Activated CD8-positive, alpha-beta memory T cell treated with anti-CD3 and anti-CD28 coated beads, Interleukin-2, amount 50 U/mL, for 1 hour (primary cell): ENCODE measurements at regions not wholly inside any gene's neighbourhood (a gene's known extent, or its start where the extent isn't known, plus 50 kb on each side); places are given as distances from the start of the nearest gene placed in this dataset.

ENCODE experiments used
- DNase-seq: peaks from one replicate; pipeline ENCODE4 v3.0.0-alpha.2; 2020; ENCODE audit errors: extremely low read depth

GRCh38 chr21:28788030-28788429 is 204.6 kb downstream of the LTN1 start:
- no peak for DNase-seq

- no peak for DNase-seq
Measured at GRCh38 chr21:28783641-28784185, 209.0 kb downstream of the LTN1 start.

GRCh38 chr21:28781602-28782276 is 210.9 kb downstream of the LTN1 start:
- DNase-seq: no peak

- DNase-seq: no peak
Measured at GRCh38 chr21:28779914-28780313, 212.8 kb downstream of the LTN1 start.

GRCh38 chr21:28776251-28776650 is 216.4 kb downstream of the LTN1 start:
- no peak for DNase-seq

GRCh38 chr21:28775071-28775470 is 217.6 kb downstream of the LTN1 start:
- no peak for DNase-seq

- DNase-seq: no peak
Measured at GRCh38 chr21:28773036-28773435, 219.6 kb downstream of the LTN1 start.

- DNase-seq: no peak
Measured at GRCh38 chr21:28771790-28772501, 220.7 kb downstream of the LTN1 start.

- no peak for DNase-seq
Measured at GRCh38 chr21:28770867-28771661, 221.6 kb downstream of the LTN1 start.

GRCh38 chr21:28769683-28770082 is 223.0 kb downstream of the LTN1 start:
- no peak for DNase-seq

- no peak for DNase-seq
Measured at GRCh38 chr21:28768753-28769152, 223.9 kb downstream of the LTN1 start.

GRCh38 chr21:28767523-28767922 is 225.2 kb downstream of the LTN1 start:
- no peak for DNase-seq

GRCh38 chr21:28763809-28764418 is 228.8 kb downstream of the LTN1 start:
- DNase-seq: no peak

GRCh38 chr21:28762357-28762735 is 230.3 kb downstream of the LTN1 start:
- DNase-seq: no peak

GRCh38 chr21:28761674-28762356 is 230.9 kb downstream of the LTN1 start:
- no peak for DNase-seq

GRCh38 chr21:28758883-28759242 is 233.8 kb downstream of the LTN1 start:
- no peak for DNase-seq

GRCh38 chr21:28758042-28758882 is 234.4 kb downstream of the LTN1 start:
- no peak for DNase-seq

GRCh38 chr21:28754862-28755261 is 237.8 kb downstream of the LTN1 start:
- no peak for DNase-seq

GRCh38 chr21:28754127-28754611 is 238.5 kb downstream of the LTN1 start:
- no peak for DNase-seq

GRCh38 chr21:28752131-28752530 is 240.5 kb downstream of the LTN1 start:
- no peak for DNase-seq
